K562 (cell line): ENCODE measurements at regions not wholly inside any gene's neighbourhood (a gene's known extent, or its start where the extent isn't known, plus 50 kb on each side); places are given as distances from the start of the nearest gene placed in this dataset.

ENCODE experiments used
- ATAC-seq: fragments of 200-7000 bp; cut with Tn5 transposase; 3 replicates; pipeline ENCODE4 v1.9.1; 2020; ENCODE audit warnings: moderate library complexity
- BruUV-seq: library from RNA; stranded (reverse); fragments of 400-500 nt; replicated peaks from 2 replicates; lab custom pipeline; 2021; lab: Mats Ljungman, UMichigan
- CTCF ChIA-PET: fragments of 300-600 bp; formaldehyde crosslinking; extraction: SDS; loops from one replicate; lab custom pipeline; 2021; ENCODE audit warnings: low intra/inter-chr PET ratio; lab: Yijun Ruan, JAX
- POLR2A ChIA-PET: fragments of 300-600, 350-650 bp; sonication (Branson Sonifier 250); formaldehyde crosslinking; extraction: SDS; loops from one replicate; lab custom pipeline; 2021; ENCODE audit warnings: antibody characterized with exemption, inconsistent platforms; lab: Yijun Ruan, JAX
- DNase-seq, 4 experiments: peaks; one replicate each; pipeline versions ENCODE4 v3.0.0 to v3.0.0-alpha.2; 2011 to 2018; ENCODE audit warnings: low spot score in 3 of 4, mixed read lengths in 3 of 4; ENCODE audit errors: extremely low read depth in 1 of 4
- FAIRE-seq: peaks from 2 replicates; lab custom pipeline; 2011; peaks lifted over from hg19 to GRCh38; lab: Jason Lieb, UNC
- H2AFZ ChIP-seq: 2 replicates; pipeline ENCODE4 v1.6.0; 2011; ENCODE audit warnings: low read depth, low read length, control low read depth, inconsistent platforms
- H3K27ac ChIP-seq: fragments of 200-600 bp; 3 replicates; pipeline ENCODE4 v1.8.0; 2011; ENCODE audit warnings: low read depth, mild to moderate bottlenecking, control low read depth, inconsistent platforms, low read length, moderate library complexity, mixed read lengths; ENCODE audit errors: extremely low read depth
- H3K27me3 ChIP-seq, 2 experiments: fragments of 300-600 bp in 1 of 2; 2 replicates in 1 of 2; 3 replicates in 1 of 2; pipeline versions ENCODE4 v1.6.0 to v1.8.0; 2011; ENCODE audit warnings: inconsistent platforms in 2 of 2, low read length in 2 of 2, mild to moderate bottlenecking in 1 of 2, mixed read lengths in 1 of 2, moderate library complexity in 1 of 2; ENCODE audit not compliant: control insufficient read depth in 2 of 2, insufficient read depth in 2 of 2
- H3K36me3 ChIP-seq: fragments of 300-600 bp; 3 replicates; pipeline ENCODE4 v1.8.0; 2011; ENCODE audit warnings: mild to moderate bottlenecking, low read length, inconsistent platforms; ENCODE audit not compliant: control insufficient read depth, insufficient read depth
- H3K4me1 ChIP-seq, 2 experiments: fragments of 200-600 bp in 1 of 2; replicated peaks in 1 of 2; 2 replicates in 1 of 2; 3 replicates in 1 of 2; pipeline versions ENCODE4 v1.5.1 to v1.8.0; 2011; ENCODE audit warnings: inconsistent platforms in 2 of 2, low read length in 2 of 2, mild to moderate bottlenecking in 1 of 2, mixed read lengths in 1 of 2, moderate library complexity in 1 of 2; ENCODE audit not compliant: control insufficient read depth in 2 of 2, insufficient read depth in 2 of 2
- H3K4me2 ChIP-seq: 2 replicates; pipeline ENCODE4 v1.6.1; 2011; ENCODE audit warnings: low read length, control low read depth, inconsistent platforms, mixed read lengths; ENCODE audit not compliant: insufficient read depth
- H3K4me3 ChIP-seq: fragments of 200-600 bp; sonication (generic), shearing (Covaris generic); 2 replicates; pipeline ENCODE4 v1.5.1; 2016; ENCODE audit warnings: control low read depth, inconsistent platforms
- H3K79me2 ChIP-seq: fragments of 200-600 bp; 3 replicates; pipeline ENCODE4 v1.8.0; 2011; ENCODE audit warnings: low read length, inconsistent platforms; ENCODE audit not compliant: control insufficient read depth, insufficient read depth
- H3K9ac ChIP-seq, 2 experiments: 2 replicates each; pipeline versions ENCODE4 v1.6.0 to v1.6.1; 2011; ENCODE audit warnings: low read depth in 2 of 2, low read length in 2 of 2, control low read depth in 1 of 2, inconsistent platforms in 1 of 2, mild to moderate bottlenecking in 1 of 2, mixed read lengths in 1 of 2; ENCODE audit not compliant: insufficient read depth in 1 of 2
- H3K9me1 ChIP-seq: one replicate; pipeline ENCODE4 v1.6.0; 2011; ENCODE audit warnings: inconsistent platforms, mild to moderate bottlenecking, low read length, moderate library complexity; ENCODE audit not compliant: control insufficient read depth, insufficient read depth
- H3K9me3 ChIP-seq: replicated peaks from 2 replicates; pipeline ENCODE4 v1.5.1; 2011; ENCODE audit warnings: low read depth, low read length, inconsistent platforms; ENCODE audit not compliant: control insufficient read depth, insufficient read depth
- H4K20me1 ChIP-seq: replicated peaks from 2 replicates; pipeline ENCODE4 v1.6.1; 2011; ENCODE audit warnings: low read length, inconsistent platforms, mixed read lengths; ENCODE audit not compliant: control insufficient read depth, insufficient read depth
- DPF2 ChIP-seq: fragments of 450-650 bp; IDR thresholded peaks from 2 replicates; pipeline ENCODE4 v1.6.1; 2016
- FOS ChIP-seq: IDR thresholded peaks from 3 replicates; pipeline ENCODE4 v1.6.1; 2011; ENCODE audit not compliant: insufficient read length; ENCODE audit errors: extremely low read depth
- PRPF4 ChIP-seq: fragments of 200-400 bp; formaldehyde crosslinking; IDR thresholded peaks from one replicate; pipeline ENCODE4 v1.6.1; 2017; ENCODE audit warnings: low read length, low read depth, mild to moderate bottlenecking; ENCODE audit not compliant: insufficient read depth, poor library complexity, severe bottlenecking
- RBM15 ChIP-seq: fragments of 200-400 bp; formaldehyde crosslinking; IDR thresholded peaks from 2 replicates; pipeline ENCODE4 v1.6.1; 2018; ENCODE audit warnings: mild to moderate bottlenecking, low read length, moderate library complexity; ENCODE audit not compliant: insufficient read depth
- SREBF2 ChIP-seq: sonication (generic); formaldehyde crosslinking; IDR thresholded peaks from 2 replicates; pipeline ENCODE4 v1.4.0; 2020; ENCODE audit warnings: mild to moderate bottlenecking, missing genetic modification reagents
- ZNF347 ChIP-seq: fragments of 450-650 bp; formaldehyde crosslinking; IDR thresholded peaks from 2 replicates; pipeline ENCODE4 v1.4.0; 2020; ENCODE audit warnings: low read depth, mild to moderate bottlenecking, moderate library complexity
- ZNF436 ChIP-seq: fragments of 250-450, 450-650 bp; sonication (Bioruptor Pico); formaldehyde crosslinking; IDR thresholded peaks from 2 replicates; pipeline ENCODE4 v1.7.0; 2020; ENCODE audit warnings: mild to moderate bottlenecking
- WGBS: fragments of 100-300 bp; shearing (Covaris generic); methylation state at CpG from one replicate; pipeline ENCODE4 v1.1.6; 2016; ENCODE audit warnings: low coverage, mixed read lengths; ENCODE audit not compliant: insufficient coverage; ENCODE audit errors: missing lambda C conversion rate; 5-methylcytosine and 5-hydroxymethylcytosine counted together
- in situ Hi-C: fragments of 300-500 bp; cut with MboI; formaldehyde crosslinking; loops from 4 replicates; pipeline ENCODE4 v1.15.0; 2018; ENCODE audit warnings: inconsistent platforms, mixed read lengths
- intact Hi-C: fragments of 100-400 bp; cut with micrococcal nuclease; formaldehyde crosslinking; loops from 2 replicates; pipeline ENCODE4 v1.14.2; 2022
- TF ChIP-seq, protein P1 (sequence below): fragments of 250-450 bp; sonication (Bioruptor Pico); IDR thresholded peaks from 2 replicates; pipeline ENCODE4 v1.6.1; 2021; ENCODE audit warnings: mild to moderate bottlenecking
- TF ChIP-seq, protein P2 (sequence below): fragments of 450-650 bp; IDR thresholded peaks from 2 replicates; pipeline ENCODE4 v1.6.1; 2017; ENCODE audit warnings: antibody characterized with exemption

DNA sequence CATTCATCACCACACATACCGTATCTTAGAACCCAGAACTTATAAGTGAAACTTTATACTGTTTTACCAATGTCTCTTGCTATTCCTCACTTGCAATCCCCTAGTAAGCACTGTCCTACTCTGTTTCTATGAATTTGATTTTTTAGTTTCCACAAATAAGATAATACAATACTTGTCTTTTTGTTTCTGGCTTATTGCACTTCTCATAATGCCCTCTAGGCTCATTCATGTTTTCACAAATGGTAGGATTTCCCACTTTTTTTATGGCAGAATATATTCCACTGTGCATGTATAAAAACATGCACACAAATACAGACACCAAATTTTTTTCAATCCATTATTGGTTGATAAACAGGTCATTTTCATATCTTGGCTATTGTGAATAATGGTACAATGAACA, 1742.3 kb upstream of the NUDT12 start:
- in situ Hi-C loops (no loop called here), intact Hi-C loops (no loop called here)
- CTCF ChIA-PET: no interaction called here
- H3K9me1 ChIP-seq: no peaks in the 10 kb centered on the region
- DNase-seq: no peak
- H2AFZ ChIP-seq: no peak overlapping the region
- 65% methylated on average over 1 of the region's 1 CpG for WGBS
- H3K9me3 ChIP-seq: no peaks in the 10 kb centered on the region
- no peaks in the 10 kb centered on the region for H4K20me1 ChIP-seq
- H3K27me3 ChIP-seq: no peaks in the 10 kb centered on the region
- no peak overlapping the region for H3K4me3 ChIP-seq
- H3K4me2 ChIP-seq: no peak overlapping the region
- H3K79me2 ChIP-seq: no peaks in the 10 kb centered on the region
- BruUV-seq: no TSS peak
- no peak overlapping the region for H3K27ac ChIP-seq
- no peak for FAIRE-seq
- no peak for ATAC-seq
- POLR2A ChIA-PET: no interaction called here
- no peaks in the 10 kb centered on the region for H3K36me3 ChIP-seq
- H3K4me1 ChIP-seq: no peaks in the 10 kb centered on the region
- H3K9ac ChIP-seq: no peak overlapping the region
- TF ChIP-seq DPF2 (no peak), RBM15 (no peak), PRPF4 (no peak), SREBF2 (CRISPR knock-in tag) (no peak), ZNF347 (CRISPR knock-in tag) (no peak), FOS (no peak), ZNF436 (CRISPR knock-in tag) (no peak)
- TF ChIP-seq, protein P1, sequence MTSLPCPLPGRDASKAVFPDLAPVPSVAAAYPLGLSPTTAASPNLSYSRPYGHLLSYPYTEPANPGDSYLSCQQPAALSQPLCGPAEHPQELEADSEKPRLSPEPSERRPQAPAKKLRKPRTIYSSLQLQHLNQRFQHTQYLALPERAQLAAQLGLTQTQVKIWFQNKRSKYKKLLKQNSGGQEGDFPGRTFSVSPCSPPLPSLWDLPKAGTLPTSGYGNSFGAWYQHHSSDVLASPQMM (CRISPR knock-in tag): no peak
- TF ChIP-seq, protein P2, sequence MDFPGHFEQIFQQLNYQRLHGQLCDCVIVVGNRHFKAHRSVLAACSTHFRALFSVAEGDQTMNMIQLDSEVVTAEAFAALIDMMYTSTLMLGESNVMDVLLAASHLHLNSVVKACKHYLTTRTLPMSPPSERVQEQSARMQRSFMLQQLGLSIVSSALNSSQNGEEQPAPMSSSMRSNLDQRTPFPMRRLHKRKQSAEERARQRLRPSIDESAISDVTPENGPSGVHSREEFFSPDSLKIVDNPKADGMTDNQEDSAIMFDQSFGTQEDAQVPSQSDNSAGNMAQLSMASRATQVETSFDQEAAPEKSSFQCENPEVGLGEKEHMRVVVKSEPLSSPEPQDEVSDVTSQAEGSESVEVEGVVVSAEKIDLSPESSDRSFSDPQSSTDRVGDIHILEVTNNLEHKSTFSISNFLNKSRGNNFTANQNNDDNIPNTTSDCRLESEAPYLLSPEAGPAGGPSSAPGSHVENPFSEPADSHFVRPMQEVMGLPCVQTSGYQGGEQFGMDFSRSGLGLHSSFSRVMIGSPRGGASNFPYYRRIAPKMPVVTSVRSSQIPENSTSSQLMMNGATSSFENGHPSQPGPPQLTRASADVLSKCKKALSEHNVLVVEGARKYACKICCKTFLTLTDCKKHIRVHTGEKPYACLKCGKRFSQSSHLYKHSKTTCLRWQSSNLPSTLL: no peak
